SK-N-SH treated with all-trans-retinoic acid at 6 μM for 48 hours (cell line): ENCODE measurements at regions not wholly inside any gene's neighbourhood (a gene's known extent, or its start where the extent isn't known, plus 50 kb on each side); places are given as distances from the start of the nearest gene placed in this dataset.

ENCODE experiments used
- ATAC-seq: fragments of 200-7000 bp; cut with Tn5 transposase; 3 replicates; pipeline ENCODE4 v1.9.1; 2020; ENCODE audit warnings: mild to moderate bottlenecking, moderate library complexity
- ARNTL ChIP-seq: fragments of 450-650 bp; formaldehyde crosslinking; IDR thresholded peaks from 2 replicates; pipeline ENCODE4 v1.5.0; 2020; ENCODE audit warnings: low read depth, mild to moderate bottlenecking, moderate library complexity, borderline replicate concordance
- CSDC2 ChIP-seq: fragments of 250-450 bp; sonication (Bioruptor Pico); IDR thresholded peaks from 2 replicates; pipeline ENCODE4 v1.5.0; 2020; ENCODE audit warnings: mild to moderate bottlenecking, moderate library complexity
- GLIS3 ChIP-seq: fragments of 250-450 bp; sonication (Bioruptor Pico); IDR thresholded peaks from 2 replicates; pipeline ENCODE4 v1.5.0; 2020; ENCODE audit warnings: mild to moderate bottlenecking, moderate library complexity
- ISL1 ChIP-seq: fragments of 250-450 bp; sonication (Bioruptor Pico); IDR thresholded peaks from 2 replicates; pipeline ENCODE4 v2.1.2; 2022; ENCODE audit warnings: mild to moderate bottlenecking, moderate library complexity
- PATZ1 ChIP-seq: fragments of 250-450 bp; sonication (Bioruptor Pico); IDR thresholded peaks from 2 replicates; pipeline ENCODE4 v1.8.0; 2020; ENCODE audit warnings: mild to moderate bottlenecking, moderate library complexity, borderline replicate concordance
- POU6F1 ChIP-seq: fragments of 250-450 bp; sonication (Bioruptor Pico); IDR thresholded peaks from 2 replicates; pipeline ENCODE4 v1.8.0; 2021; ENCODE audit warnings: low read depth, mild to moderate bottlenecking, moderate library complexity, borderline replicate concordance
- RARB ChIP-seq: fragments of 250-450 bp; sonication (Bioruptor Pico); IDR thresholded peaks from 2 replicates; pipeline ENCODE4 v1.8.0; 2021; ENCODE audit warnings: mild to moderate bottlenecking, moderate library complexity
- SNAI2 ChIP-seq: fragments of 250-450 bp; sonication (Bioruptor Pico); IDR thresholded peaks from 2 replicates; pipeline ENCODE4 v1.5.0; 2020; ENCODE audit warnings: mild to moderate bottlenecking, moderate library complexity
- TCF4 ChIP-seq: fragments of 250-450 bp; sonication (Bioruptor Pico); IDR thresholded peaks from 2 replicates; pipeline ENCODE4 v1.8.0; 2021; ENCODE audit warnings: mild to moderate bottlenecking, moderate library complexity, borderline replicate concordance
- TOX ChIP-seq: fragments of 250-450 bp; sonication (Bioruptor Pico); IDR thresholded peaks from 2 replicates; pipeline ENCODE4 v1.8.0; 2021; ENCODE audit warnings: mild to moderate bottlenecking, moderate library complexity, borderline replicate concordance
- ZFP3 ChIP-seq: fragments of 250-450 bp; sonication (Bioruptor Pico); IDR thresholded peaks from 2 replicates; pipeline ENCODE4 v1.5.0; 2020; ENCODE audit warnings: mild to moderate bottlenecking, moderate library complexity
- ZNF70 ChIP-seq: fragments of 450-650 bp; formaldehyde crosslinking; IDR thresholded peaks from 2 replicates; pipeline ENCODE4 v1.5.0; 2020; ENCODE audit warnings: mild to moderate bottlenecking, moderate library complexity
- TF ChIP-seq, protein P1 (sequence below): fragments of 250-450 bp; sonication (Bioruptor Pico); IDR thresholded peaks from 2 replicates; pipeline ENCODE4 v1.5.1; 2020; ENCODE audit warnings: low read depth, mild to moderate bottlenecking, moderate library complexity
- TF ChIP-seq, protein P2 (sequence below): fragments of 250-450 bp; sonication (Bioruptor Pico); IDR thresholded peaks from 2 replicates; pipeline ENCODE4 v1.5.1; 2021; ENCODE audit warnings: mild to moderate bottlenecking, moderate library complexity
- TF ChIP-seq, protein P3 (sequence below): fragments of 250-450 bp; sonication (Bioruptor Pico); IDR thresholded peaks from 2 replicates; pipeline ENCODE4 v1.5.0; 2020; ENCODE audit warnings: mild to moderate bottlenecking, moderate library complexity

DNA sequence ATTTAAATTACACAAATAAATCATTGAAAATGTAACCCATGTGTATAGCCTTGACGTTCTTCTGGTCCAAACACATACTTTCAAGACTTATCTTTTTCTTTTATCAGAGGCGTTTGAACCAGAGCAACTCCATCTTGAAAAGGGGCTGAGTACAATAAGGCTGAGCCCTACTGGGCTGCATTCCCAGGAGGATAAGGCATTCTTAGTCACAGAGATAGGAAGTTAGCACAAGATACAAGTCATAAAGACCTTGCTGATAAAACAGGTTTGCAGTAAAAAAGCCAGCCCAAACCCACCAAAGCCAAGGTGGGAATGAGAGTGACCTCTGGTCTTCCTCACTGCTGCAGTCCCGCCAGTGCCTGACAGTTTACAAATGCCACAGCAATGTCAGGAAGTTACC lies 101.0 kb upstream of the IGSF10 start:
- no peak for TF ChIP-seq ARNTL (CRISPR knock-in tag)
- no peak for TF ChIP-seq POU6F1 (CRISPR knock-in tag)
- ATAC-seq = no peak

DNA sequence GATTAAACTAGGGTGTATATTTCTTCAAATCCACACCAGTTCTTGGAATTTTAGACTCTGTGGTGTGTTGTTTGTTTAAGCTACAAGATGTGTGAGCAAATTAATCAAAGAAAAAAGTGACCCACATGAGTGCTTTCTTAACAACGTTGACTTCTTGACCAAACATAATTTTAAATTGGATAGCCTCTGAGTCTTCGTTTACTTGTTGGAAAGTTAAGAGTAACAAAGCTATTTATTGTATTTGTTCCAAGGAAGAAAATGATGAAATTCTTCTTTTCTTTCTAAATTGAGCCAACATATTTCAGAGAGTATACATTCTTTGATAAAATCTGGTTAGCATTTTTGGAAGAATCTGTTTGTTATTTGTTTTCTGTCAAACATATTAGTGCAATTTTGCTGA lies 99.9 kb upstream of the IGSF10 start:
- TF ChIP-seq GLIS3 (CRISPR knock-in tag) (no peak), PATZ1 (CRISPR knock-in tag) (no peak), TOX (CRISPR knock-in tag) (no peak), CSDC2 (CRISPR knock-in tag) (no peak)
- TF ChIP-seq, protein P1, sequence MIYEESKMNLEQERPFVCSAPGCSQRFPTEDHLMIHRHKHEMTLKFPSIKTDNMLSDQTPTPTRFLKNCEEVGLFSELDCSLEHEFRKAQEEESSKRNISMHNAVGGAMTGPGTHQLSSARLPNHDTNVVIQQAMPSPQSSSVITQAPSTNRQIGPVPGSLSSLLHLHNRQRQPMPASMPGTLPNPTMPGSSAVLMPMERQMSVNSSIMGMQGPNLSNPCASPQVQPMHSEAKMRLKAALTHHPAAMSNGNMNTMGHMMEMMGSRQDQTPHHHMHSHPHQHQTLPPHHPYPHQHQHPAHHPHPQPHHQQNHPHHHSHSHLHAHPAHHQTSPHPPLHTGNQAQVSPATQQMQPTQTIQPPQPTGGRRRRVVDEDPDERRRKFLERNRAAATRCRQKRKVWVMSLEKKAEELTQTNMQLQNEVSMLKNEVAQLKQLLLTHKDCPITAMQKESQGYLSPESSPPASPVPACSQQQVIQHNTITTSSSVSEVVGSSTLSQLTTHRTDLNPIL (CRISPR knock-in tag) = no peak
- TF ChIP-seq, protein P2, sequence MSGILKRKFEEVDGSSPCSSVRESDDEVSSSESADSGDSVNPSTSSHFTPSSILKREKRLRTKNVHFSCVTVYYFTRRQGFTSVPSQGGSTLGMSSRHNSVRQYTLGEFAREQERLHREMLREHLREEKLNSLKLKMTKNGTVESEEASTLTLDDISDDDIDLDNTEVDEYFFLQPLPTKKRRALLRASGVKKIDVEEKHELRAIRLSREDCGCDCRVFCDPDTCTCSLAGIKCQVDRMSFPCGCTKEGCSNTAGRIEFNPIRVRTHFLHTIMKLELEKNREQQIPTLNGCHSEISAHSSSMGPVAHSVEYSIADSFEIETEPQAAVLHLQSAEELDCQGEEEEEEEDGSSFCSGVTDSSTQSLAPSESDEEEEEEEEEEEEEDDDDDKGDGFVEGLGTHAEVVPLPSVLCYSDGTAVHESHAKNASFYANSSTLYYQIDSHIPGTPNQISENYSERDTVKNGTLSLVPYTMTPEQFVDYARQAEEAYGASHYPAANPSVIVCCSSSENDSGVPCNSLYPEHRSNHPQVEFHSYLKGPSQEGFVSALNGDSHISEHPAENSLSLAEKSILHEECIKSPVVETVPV = no peak
- TF ChIP-seq, protein P3, sequence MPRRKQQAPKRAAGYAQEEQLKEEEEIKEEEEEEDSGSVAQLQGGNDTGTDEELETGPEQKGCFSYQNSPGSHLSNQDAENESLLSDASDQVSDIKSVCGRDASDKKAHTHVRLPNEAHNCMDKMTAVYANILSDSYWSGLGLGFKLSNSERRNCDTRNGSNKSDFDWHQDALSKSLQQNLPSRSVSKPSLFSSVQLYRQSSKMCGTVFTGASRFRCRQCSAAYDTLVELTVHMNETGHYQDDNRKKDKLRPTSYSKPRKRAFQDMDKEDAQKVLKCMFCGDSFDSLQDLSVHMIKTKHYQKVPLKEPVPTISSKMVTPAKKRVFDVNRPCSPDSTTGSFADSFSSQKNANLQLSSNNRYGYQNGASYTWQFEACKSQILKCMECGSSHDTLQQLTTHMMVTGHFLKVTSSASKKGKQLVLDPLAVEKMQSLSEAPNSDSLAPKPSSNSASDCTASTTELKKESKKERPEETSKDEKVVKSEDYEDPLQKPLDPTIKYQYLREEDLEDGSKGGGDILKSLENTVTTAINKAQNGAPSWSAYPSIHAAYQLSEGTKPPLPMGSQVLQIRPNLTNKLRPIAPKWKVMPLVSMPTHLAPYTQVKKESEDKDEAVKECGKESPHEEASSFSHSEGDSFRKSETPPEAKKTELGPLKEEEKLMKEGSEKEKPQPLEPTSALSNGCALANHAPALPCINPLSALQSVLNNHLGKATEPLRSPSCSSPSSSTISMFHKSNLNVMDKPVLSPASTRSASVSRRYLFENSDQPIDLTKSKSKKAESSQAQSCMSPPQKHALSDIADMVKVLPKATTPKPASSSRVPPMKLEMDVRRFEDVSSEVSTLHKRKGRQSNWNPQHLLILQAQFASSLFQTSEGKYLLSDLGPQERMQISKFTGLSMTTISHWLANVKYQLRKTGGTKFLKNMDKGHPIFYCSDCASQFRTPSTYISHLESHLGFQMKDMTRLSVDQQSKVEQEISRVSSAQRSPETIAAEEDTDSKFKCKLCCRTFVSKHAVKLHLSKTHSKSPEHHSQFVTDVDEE (CRISPR knock-in tag) = no peak
- TF ChIP-seq, all 23 proteins: peak for 0
- ATAC-seq = no peak

DNA sequence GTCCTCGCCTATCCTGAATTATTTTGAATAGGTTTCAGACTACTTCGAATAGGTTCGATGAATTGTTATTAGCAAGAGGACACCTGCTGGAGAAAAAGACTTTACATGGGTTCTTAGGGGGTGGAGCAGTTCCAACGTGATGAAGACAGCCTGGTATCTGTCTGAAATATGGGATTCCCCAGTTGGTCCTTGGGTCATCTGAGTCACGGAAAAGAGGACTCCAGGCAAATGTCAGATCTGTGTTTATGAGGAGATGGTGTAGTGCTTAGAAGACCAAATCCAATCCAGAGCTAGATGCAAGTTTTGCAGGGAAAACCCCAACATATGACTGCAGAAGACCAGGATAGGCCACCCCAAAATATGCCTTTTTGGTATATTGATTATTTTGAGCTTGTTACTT lies 98.9 kb upstream of the IGSF10 start:
- no peak for TF ChIP-seq ARNTL (CRISPR knock-in tag)
- TF ChIP-seq, protein P2 = no peak
- TF ChIP-seq, protein P1 (CRISPR knock-in tag) = no peak
- TF ChIP-seq TCF4 (CRISPR knock-in tag) = no peak
- no peak for TF ChIP-seq PATZ1 (CRISPR knock-in tag)
- no peak for TF ChIP-seq ISL1 (CRISPR knock-in tag)
- no peak for TF ChIP-seq ZNF70 (CRISPR knock-in tag)
- no peak for TF ChIP-seq RARB
- TF ChIP-seq ZFP3 = no peak
- no peak for TF ChIP-seq SNAI2 (CRISPR knock-in tag)
- ATAC-seq = no peak
